ENCODE measurements at regions not wholly inside any gene's neighbourhood (a gene's known extent, or its start where the extent isn't known, plus 50 kb on each side); places are given as distances from the start of the nearest gene placed in this dataset.
"Not testable (repeated sequence)": the region's sequence is repeated elsewhere in the genome, so short reads cannot be mapped to it uniquely, and the experiment has no call there.

DNA sequence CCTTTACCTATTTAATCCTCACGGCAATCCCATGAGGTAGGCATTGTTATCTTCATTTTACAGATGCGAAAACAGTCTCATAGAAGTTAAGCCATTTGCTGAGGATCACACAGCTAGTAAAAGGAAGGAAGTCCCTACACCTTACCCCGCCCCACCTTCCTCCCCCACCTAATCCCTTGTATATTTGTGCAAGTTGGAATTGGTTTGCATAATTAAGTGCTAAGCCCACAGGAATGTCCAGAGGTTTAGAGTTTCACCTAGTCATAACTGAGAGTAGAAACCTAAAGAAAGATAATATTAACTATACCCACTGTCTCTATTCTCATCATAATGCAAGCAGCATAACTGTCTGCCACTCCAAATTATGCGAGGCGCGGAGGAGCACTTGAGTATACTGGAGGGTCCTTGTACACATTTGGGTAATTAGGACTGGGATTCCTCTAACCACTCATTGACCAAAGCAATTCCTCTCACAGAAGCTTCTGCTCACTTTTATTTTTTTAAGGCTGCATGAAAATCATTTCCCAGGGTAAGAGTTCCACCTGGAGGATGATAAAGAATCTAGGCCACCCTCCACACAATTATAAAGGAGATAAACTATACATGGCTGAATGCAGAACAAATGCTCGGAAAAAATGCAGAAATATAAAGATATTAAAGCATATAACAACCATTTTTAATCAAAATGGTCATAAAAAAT, 199.9 kb downstream of the FAM181B start:
- no peak for DNase-seq

DNA sequence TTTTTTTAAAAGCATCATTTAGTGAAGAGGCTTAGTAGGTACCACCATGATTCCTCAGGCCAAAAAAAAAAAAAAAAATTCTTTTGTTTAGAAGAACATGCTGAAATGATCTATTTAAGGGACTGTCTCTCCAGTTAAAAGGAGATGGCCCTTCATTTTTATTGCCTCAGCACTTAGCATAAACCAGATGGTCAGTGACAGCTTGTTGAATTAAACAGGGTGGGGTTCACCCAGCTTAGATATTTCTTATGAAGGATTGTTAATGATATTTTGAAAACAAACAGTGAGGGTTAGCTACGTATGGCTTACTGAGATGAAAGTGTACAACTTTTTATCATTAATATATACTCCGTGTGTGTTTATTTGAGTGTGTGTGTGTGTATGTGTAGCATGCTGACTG, 203.7 kb downstream of the FAM181B start:
- DNase-seq, result no peak

DNA sequence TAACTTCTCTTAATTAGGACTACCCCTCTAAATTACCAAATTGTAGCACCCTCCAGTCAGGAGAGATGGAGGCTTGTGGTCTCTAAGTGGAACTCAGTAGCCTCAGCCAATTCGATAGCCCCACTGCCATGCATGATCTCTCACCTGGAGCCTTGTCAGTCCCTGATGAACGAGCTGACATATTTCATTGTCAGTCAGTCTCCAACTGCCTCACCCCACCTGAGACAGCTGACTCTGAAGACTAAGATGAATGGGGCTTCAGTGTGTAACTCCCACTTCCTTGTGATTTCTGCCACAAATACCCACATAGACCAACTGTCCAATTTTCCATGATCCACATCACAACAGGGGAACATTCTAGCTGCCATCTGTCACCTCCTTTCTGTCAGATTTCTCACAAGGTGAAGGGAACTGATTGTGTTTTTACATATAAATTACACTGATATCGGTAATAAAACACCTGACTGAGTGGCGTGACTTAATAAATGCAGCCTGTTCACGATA, 206.5 kb downstream of the FAM181B start:
- no peak for DNase-seq

DNA sequence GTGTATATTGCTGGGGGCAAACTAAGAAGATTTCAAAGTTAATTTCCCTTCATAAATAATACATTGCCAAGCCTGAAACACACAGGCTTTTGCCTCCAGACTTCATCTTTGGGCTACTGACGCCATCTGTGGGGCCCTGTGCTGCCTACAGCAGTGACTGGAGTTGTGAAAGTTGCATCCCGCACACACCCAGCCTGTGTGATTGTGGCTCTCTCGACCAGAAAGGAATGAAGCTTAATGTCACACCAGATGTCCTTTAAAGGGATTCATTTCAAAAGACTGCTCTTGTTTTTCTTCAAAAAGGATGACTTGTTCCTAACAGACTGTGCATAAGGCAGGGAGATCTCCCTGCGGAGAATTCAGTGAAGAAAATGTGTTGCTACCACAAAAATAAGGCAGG, 210.5 kb downstream of the FAM181B start:
- no peak for DNase-seq

DNA sequence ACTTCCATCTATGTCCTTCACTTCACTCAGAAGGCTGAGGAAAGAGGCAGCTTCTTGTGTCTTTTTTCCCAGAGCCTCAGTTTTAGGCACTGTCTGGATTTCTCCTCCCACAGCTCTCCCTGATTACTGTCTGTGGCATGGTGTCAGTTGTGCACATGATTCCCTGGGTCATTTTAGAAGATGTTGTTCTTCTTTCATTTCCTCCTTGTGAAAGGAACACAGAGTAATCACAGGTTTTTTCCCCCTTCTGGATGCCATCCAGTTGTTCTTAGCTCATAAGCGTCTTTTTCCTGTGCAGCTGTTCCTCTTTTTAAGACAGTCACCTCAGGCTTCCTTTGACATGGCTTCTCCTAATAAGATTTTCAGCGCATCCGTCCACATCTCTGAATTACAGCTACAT, 212.2 kb downstream of the FAM181B start:
- DNase-seq, result no peak

DNA sequence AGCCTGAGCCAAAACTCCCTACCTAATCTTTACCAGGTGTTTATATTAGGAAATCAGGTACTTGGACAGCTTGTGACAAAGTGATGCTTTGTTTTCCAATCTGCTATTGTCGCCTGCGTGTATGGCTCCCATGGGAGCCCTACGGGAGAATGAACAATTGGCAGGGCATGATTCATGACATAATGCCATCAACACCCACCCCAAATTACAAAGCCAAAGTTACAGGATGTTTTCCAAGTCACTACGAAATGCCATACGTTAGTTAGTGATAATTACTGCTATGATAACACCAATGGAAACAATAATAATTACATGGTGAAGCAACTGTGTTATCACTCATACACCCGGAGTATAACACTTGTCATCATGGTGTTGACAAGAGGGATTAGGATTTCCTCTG, 226.4 kb downstream of the FAM181B start:
- no peak for DNase-seq

DNA sequence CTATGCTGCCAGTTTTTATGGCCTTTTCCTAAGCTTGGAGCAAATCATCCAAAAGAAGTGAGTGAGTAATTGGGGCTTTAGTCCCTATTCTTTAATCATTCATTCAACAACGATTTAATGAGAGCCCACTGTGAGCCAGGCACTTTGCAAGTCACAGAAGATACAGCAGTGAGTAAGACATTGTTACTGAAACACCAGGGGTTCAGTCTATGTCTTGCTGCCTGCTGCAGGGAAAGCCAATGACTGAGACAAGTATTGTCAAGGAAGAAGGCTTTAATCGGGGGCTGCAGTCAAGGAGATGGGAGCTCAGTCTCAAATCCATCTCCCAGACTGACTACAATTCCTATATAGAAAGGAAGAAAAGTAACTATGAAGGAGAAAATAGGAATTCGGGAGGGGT, 228.3 kb downstream of the FAM181B start:
- no peak for DNase-seq

DNA sequence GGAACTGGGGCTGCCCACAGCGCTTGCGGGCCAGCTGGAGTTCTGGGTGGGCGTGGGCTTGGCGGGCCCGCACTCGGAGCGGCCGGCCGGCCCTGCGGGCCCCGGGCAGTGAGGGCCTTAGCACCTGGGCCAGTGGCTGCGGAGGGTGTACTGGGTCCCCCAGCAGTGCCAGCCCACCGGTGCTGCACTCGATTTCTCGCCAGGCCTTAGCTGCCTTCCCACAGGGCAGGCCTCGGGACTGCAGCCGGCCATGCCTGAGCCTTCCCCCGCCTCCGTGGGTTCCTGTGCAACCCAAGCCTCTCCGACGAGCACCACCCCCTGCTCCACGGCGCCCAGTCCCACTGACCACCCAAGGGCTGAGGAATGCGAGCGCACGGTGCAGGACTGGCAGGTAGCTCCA, 232.5 kb downstream of the FAM181B start:
- DNase-seq, result not testable (repeated sequence)

DNA sequence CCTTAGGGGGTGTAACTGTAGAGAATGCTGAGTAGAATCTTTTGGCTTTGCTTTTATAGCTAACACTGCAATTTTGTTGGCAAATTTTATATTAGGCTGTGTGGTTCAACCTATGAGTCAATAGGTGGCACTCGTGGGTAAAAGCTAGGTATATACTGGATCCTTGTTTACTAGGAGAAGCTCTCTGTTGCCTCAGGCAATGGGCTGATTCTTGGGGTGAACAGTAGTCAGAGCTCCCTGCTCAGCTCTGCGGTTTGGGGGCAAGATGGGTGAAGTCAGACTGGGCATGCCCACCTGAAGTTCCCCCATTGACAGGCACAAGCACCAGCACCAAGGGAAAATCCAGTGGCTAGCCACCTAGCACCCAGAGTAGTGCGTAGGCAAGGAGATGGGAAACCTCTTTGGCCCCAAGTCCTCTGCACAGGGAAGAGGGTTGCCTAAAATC, 238.7 kb downstream of the FAM181B start:
- DNase-seq, result no peak

DNA sequence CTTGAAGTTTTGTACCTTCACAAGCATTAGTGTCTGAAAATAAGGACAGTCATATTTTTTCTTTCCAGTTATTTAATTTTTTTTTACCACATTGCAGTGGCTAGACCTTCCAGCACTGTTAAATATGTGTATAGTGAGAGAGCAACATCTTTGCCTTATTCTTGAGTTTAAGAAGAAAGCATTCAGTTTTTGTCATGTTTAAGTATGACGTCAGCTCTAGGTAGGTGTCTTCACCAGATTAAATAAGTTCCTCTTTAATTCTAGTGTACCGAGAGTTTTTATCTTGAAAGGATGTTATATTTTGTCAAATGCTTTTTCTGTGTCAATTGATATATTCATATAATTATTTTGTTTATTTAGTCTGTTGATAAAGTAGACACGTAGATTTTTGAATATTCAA, 258.8 kb downstream of the FAM181B start:
- no peak for DNase-seq

DNA sequence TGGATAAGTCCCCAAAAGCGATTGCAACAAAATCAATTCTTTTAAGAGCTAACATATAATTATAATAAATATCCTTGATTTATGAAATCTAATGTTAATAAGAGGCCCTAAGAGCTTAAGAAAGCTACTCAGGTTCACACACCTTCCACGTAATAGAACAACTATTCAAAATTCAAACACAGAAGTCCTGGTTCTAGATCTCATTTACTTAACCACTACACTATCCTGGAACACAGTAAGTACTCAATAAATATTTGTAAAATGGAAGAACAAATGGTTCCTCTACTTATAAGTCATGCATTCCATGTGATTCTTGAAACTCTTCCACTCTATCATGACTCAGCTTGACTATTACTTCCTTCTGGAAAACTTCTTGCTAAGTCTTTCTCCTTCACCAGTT, 268.2 kb downstream of the FAM181B start:
- DNase-seq, result no peak

DNA sequence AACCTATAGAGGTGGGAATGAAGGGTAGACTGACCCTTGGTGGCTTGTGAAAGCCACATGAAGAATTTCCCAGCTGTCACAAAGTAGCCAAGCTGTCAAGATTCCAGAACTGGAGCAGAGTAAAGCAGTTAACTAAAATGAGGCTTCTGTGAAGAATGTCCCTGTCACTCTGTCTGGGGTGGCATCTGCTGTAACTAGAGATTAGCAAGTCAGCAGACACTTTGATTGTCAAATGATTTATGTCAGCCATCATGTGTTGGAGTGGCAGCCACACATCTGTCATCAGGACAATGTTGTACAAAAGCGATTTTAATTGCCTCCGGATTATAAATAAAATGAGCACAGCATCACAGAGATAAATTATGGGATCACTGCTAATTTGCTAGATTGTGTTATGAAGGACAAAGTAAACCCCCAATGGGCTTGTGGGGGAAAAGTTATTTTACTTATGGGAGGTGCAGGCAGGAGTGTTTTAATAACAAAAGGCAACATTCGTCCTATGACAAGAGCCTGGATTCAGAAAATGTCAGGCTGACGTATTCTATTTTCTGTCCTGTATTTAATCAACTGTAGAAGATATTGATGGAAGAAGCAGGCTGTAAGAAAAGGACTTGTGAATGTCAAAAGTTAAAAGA, 270.9 kb downstream of the FAM181B start:
- DNase-seq, result no peak

DNA sequence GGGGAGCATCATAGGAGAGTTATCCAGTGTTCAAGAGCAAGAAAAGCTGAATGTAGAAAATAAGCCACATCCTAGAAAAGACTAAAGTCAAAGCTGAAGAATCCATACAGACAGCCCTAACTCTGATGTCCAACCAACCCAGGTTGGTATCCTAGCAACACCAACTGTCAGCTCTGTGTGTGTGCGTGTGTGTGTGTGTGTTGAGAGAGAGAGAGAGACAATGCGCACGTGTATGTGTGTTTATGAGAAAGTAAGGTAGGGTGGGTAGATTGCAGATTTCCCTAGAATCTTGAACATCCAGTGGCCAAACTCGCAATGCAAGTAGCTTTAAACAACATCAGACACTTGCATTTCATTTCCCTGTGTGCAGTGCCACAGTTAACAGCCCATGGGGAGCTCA, 274.9 kb downstream of the FAM181B start:
- DNase-seq, result no peak

DNA sequence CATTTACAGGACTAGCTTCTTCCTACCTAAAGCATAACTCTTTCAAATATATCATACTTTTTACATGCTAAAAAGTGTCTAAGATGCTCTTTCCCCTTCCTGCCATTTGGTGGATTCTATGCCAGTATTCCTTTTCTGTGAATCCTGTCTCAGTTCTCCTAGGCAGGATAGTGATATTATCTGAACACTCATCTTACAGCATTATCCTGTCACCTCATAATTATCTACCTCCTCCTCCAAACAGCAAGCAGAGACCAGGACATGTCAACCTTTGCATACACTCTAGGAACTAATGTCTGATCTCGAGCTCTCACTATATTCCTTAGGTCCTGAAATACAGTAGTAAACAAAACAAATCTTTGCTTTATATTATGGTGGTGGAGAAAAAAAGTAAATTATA, 275.5 kb downstream of the FAM181B start:
- DNase-seq, result no peak

DNA sequence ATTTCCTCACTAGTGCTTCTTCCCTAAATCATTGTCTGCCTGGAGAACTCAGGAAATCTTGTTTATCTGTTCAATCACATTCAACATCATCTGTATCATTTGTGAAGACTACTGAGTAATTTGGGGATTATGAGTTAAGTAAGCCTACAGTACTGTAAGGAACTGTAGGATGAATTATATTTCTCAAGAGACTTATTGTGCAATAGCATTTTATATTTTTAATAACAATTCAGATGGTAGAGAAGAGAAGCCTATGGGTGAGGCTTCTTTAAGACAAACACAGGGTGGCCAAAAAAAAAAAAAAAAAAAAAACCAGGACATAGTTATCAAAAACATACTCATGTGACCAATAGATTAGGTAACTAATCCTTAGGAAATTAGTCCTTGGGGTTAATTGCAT, 282.7 kb downstream of the FAM181B start:
- no peak for DNase-seq

DNA sequence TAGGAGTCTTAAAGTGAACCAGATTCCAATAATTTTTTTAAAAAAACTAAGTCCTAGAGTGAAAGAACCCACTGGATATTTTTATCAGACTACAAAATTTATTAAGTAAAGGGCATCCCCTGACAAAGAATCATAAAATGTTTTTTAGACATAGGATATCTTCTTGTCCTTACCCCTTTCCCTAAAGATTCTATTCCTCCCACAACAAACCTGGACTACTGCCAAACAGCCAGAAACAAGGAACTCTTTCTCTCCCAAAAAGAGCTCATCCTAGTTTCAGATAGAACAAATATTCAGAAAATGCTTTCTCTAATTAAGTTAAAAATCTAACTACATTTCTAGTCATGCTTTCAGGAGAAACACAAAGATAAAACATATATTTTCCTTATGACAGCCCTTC, 327.1 kb downstream of the FAM181B start:
- no peak for DNase-seq

DNA sequence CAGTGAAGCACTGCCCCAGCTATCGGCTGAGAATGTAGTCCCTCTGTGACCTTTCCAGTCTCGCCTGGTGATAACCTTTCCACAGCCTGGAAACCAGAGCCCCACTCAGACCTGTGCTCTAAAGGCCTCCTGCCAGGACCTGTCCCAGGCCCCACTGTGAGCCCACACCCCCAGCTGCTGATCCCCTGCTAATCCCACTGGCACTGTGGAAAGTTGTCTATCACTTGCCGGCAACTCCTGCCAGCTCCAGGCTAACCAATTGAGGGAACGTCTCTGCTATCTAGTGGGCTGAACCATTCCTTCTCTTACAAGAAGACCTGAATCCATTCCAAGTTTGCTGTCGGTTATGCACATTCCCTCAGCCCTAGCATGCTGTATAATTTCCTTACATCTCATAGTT, 328.2 kb downstream of the FAM181B start:
- DNase-seq, result no peak

DNA sequence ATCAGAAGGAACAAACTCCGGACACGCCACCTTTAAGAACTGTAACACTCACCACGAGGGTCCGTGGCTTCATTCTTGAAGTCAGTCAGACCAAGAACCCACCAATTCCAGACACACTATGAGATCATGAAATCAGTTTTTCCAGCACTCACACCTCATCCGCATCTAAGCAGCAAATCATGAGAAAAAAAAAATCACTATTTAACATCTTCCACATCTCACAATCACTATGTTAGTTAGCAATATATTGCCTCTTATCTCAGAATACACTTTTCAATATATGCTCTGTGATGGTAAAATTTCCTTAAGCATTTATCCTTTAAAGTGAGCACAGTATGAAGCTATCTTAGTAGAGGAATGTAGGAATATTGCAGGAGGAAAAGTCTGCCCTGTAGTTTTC, 328.7 kb downstream of the FAM181B start:
- DNase-seq, result no peak

DNA sequence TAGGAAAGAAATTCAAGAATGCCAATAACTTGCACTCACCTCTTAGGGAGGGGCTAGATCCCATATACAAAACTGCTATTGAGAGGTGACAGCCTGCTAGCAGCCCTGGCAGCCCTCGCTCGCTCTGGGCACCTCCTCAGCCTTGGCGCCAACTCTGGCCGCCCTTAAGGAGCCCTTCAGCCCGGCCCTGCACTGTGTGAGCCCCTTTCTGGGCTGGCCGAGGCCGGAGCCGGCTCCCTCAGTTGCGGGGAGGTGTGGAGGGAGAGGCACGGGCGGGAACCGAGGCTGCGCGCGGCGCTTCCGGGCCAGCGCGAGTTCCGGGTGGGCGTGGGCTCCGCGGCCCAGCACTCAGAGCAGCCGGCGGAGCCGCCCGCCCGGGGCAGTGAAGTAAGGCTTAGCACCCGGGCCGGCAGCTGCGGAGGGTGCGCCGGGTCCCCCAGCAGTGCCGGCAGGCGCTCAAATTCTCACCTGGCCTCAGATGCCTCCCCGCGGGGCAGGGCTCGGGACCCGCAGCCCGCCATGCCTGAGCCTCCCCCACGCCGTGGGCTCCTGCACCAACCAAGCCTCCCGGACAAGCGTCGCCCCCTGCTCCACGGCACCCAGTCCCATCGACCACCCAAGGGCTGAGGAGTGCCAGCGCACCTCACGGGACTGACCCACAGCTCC, 329.9 kb downstream of the FAM181B start:
- DNase-seq, result no peak

DNA sequence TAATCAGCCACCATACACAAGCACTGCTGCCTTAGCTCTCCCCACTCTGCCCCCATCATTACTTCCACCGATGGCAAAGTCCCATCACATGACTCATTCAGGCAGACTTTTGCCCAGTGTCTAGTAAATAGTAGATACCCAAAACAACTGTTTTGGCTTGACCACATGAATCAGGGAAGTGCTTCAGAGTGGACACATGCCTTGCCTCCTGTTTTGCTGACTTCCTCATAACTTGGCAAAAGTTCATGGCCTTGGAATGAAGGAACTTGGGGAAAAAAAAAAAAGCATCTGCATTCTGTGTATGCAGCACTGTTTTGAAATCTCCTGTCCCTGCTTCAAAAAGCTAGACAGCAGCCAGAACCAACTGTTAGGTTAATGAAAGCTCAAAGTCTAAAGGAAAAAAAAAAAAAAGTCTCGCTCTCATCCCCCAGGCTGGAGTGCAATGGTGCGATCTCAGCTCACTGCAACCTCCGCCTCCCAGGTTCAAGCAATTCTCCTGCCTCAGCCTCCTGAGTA, 335.3 kb downstream of the FAM181B start:
- DNase-seq, result no peak

DNA sequence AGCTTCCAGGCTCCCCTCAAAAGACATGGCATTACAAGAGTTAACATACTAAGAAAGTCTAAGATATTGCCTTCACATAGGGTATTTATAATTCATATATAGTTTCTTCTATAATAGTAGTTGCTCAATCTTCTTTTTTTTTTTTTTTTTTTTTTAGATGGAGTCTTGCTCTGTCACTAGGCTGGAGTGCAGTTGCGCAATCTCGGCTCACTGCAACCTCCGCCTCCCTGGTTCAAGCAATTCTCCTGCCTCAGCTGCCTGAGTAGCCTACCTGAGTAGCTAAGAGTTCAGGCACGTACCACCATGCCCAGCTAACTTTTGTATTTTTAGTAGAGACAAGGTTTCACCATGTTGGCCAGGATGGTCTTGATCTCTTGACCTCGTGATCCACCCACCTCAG, 337.0 kb downstream of the FAM181B start:
- not testable (repeated sequence) for DNase-seq

DNA sequence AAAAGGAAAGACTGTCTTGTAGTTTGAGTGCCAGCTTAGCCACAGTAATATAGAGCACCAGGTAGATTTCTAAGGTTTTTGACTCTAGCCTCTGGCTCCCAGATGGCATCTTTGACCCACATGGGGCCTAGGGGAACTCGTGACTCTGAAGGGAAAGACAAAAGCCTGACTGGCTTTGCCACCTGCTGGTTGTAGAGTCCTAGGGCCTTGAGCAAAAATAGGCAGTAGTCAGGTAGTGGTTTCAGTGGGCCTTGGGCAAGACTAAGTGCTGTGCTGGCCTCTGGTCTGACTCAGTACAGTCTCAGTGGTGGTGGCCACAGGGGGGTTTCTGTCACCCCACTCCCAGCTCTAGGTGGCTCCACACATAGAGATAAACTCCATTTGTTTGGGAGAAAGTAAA, 349.4 kb downstream of the FAM181B start:
- DNase-seq, result no peak

DNA sequence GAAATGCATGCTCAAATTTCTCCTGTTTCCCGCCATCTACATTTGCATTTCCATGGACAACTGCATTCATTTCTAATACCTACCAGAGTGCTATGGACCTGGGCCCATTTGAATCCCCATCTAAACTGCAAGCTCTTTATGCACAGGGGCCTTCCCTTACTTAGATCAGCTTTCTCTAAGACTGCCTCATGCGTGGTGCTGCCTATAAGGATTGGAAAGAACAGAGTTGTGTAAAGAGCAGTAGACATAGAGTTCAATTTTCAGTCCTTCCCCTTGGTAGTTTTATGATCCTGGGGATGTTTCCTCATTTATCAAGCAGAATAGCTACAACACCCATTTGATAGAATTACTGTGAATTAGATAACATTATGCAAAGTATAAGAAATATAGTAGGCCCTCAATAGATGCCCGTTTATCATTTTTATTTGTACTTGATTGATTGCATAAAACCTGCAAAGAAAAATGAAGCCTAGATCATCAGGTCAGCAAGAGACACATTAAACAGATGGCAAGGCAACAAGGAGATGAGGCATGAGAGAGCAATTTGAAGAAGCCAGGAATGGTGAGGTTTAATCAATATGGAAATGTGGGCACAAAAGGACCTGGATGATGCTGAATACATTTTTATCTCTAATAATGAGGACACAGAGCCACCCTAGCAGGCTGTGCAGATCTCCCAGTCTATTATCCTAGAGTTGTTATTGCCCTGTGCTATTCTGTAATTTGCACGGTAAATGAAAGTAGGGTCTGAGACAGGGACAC, 359.7 kb downstream of the FAM181B start:
- no peak for DNase-seq
